Occipital lobe (tissue), 1 donor: ENCODE measurements at regions not wholly inside any gene's neighbourhood (a gene's known extent, or its start where the extent isn't known, plus 50 kb on each side); places are given as distances from the start of the nearest gene placed in this dataset.

Experiments
- DNase-seq: peaks from one replicate; lab custom pipeline; 2025; lab: John Stamatoyannopoulos, UW

- DNase-seq, result no peak
Measured at GRCh38 chr20:10954137-10954840, 280.5 kb upstream of the JAG1 start.

GRCh38 chr20:10954908-10955580 is 281.2 kb upstream of the JAG1 start:
- DNase-seq, result no peak

DNA sequence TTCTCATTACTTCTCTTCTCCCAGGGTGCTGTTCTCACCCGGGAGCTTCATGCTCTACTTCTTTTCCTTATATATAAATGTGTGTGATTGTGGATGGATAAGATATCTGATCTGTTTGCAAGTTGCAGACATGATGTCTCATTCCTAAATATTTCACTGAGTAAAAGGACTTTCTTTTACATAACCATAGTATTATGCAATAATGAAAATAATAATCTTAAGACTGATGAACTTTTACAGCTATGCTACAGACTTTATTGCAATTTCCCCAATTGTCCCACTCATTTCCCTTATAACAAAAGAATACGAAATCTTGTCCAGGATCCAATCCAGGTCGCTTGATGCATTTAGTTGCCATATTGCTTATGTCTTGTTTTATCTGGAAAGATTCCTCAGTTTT is 284.5 kb upstream of the JAG1 start:
- DNase-seq, result no peak

DNA sequence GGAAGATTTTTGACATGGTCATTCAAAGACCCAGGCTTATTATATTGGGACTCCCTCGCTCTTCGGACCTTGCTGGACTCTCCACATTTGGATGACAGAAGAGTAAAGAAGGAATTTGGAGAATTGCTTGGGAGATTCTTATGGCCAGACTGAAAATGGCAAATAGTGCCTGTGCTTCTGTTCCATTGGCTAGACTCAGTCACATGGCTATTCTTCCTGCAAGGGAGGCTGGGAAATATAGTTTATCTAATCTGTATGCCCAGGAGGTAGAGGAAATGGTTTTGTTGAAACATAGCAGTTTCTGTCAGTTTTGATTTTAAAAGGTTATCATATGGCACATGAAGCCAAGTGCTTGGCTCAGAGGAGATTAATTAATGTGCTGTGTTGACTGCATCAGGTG is 286.6 kb upstream of the JAG1 start:
- no peak for DNase-seq

- no peak for DNase-seq
Measured at GRCh38 chr20:10961651-10962288, 288.0 kb upstream of the JAG1 start.

GRCh38 chr20:10962937-10963336 is 289.1 kb upstream of the JAG1 start:
- DNase-seq, result no peak

- DNase-seq, result no peak
Measured at GRCh38 chr20:10963717-10964266, 290.0 kb upstream of the JAG1 start.

- DNase-seq, result no peak
Measured at GRCh38 chr20:10965936-10966470, 292.2 kb upstream of the JAG1 start.

DNA sequence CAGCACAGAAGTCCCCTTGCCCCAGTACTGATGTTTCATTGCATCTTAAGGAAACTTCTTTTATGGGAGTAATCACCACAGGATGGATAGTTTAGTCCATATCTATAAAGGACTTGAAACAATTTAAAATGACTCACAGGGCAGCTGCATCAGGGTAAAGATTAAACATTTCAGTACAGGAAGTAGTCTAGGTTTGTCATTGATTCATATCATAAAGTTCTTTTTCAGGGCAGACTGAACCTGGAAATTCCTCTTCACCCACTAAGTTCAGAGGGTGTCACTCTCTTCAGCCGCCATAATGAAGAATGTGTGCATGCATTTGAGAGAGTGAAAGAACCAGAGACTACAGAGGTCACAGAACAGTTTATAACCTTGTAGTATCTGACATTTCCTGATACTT is 296.3 kb upstream of the JAG1 start:
- DNase-seq, result no peak

DNA sequence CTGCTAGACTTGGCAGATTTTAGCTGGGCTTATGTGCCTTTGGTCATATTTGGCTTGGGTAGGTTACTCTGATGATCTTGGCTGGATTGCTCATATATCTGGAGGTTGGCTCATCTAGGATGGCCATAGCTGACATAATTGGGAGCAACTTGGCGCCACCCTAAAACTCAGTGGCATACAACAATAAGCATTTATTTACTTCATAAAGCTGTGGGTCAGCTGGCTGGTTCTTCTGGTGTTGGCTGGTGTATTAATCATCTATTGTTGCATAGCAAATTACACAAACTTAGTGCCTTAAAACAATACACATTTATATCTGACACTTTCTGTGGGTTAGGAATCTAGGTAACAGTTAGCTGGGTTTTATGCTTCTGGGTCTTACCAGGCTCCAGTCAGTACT is 297.3 kb upstream of the JAG1 start:
- DNase-seq, result no peak

DNA sequence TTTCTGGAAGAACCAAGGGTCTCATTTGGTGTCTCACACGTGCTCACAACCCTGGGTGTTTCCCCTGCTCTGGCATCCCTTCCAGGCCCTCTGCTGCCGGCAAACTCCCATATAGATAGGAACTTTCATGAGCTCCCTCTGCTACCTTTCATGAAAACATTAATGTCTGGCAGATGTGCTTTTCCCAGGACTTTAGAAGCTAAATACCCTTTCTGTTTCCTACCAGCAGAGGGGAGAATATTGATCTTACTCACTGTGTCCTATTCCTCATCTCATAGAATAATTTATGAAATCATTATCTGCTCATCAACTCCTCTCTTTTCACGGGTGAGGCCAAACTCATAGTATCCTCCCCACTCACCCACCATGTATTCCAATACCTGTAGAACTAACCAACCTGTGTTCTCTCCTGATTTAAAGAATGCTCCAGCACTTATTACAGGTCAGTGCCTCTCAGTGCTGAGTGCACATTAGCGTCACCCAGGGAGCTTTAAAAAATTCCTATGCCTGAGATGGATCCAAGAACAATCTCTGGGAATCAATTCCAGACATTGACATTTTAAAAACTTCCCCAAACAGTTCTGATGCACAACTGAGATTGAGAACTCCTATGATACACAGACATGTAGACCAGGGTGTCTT is 298.5 kb upstream of the JAG1 start:
- DNase-seq, result no peak

DNA sequence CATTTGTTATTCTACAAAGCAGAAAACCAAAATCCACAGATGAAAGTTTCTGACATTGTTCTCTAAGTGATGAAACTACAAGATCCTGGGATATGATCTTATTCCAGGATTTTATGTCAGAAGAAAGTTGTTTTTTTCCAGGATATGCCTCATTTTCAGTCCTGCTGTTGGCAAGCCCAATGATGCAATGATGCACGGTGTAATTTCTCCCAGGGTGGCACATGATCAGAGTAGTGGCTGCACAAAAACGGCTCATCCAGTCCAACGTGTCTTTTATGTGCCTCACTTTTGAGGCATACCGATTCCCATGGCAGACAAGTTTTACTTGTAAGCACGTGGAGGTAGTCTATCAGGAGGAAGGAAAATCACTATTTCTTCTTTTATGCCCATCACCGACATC is 302.3 kb upstream of the JAG1 start:
- DNase-seq, result no peak

GRCh38 chr20:10978019-10978702 is 304.4 kb upstream of the JAG1 start:
- DNase-seq, result no peak

DNA sequence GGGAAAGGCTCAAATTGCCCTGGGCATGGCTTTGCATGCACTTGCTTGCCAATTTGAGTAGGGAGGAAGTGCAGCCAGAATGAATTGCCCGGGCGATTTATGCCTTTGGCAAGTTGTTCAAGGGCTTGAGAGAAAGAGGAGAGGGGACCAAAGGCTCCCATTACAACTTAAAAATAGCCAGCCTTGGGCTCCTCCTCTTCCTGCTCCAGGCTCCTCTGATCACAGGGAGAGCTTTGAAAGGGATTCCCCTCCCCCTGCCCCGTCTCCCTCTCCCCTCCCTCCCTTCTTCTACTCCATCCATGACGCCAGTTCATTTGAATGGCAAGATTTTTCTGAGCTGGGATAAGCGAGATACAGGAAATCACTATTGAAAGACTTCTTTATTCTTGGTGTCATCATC is 304.9 kb upstream of the JAG1 start:
- DNase-seq, result no peak

DNA sequence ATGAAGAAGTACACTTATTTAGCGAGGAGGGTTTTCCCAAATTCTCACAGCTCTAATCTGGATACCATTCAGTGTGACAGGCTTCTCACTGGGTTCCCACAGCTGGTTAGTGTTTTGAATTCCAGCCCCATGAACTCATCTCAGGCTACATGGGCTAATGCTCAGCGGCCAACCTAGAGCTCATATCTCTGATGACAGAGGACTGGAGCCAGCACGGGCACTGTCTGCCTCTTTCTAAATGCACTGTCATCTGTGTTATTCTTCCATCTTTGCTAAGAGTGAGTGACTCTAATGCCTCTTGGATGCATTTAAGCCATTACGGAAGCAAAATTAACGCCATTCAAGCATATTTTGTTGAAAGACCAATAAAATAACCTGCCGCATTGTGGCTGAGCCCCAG is 308.9 kb upstream of the JAG1 start:
- DNase-seq, result no peak

GRCh38 chr20:10984294-10984693 is 310.5 kb upstream of the JAG1 start:
- no peak for DNase-seq

DNA sequence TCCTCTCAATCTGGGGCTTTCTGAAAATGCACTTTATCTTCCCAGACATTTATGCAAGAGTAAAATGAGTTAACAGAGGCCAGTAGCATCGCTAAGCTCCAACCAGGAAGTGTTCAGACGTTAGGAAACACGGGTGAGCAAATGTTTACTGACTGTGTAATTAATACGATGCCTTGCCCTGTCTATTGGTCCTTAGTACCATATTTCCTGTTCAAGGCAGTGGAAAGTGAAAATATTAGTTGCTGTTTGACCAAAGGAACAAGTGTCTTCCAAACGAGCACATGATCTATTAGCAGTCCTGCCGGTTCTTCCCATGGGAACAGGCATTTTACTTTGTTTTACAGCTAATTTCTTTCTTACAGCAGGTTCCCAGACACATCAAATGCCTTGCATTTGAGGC is 311.1 kb upstream of the JAG1 start:
- no peak for DNase-seq

DNA sequence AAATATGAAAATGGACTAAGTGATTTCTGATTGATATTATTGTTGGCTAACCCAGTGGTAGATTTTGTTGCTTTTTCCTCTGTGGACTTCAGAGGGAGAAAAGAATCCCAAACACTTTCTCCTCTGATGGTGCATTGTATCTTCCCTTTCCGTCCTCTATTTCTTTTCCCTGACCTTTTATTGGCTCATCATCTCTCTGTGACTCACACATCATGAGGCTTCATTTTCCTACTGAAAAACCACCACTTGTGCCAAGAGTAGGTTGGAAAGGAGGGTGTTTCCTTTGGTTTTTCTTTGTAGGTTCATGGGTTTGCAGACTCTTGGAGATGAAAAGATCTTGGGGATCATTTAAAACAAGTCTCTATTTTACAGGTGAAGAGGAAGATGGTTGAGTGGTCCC is 311.7 kb upstream of the JAG1 start:
- no peak for DNase-seq

GRCh38 chr20:10986586-10986985 is 312.8 kb upstream of the JAG1 start:
- DNase-seq, result no peak

DNA sequence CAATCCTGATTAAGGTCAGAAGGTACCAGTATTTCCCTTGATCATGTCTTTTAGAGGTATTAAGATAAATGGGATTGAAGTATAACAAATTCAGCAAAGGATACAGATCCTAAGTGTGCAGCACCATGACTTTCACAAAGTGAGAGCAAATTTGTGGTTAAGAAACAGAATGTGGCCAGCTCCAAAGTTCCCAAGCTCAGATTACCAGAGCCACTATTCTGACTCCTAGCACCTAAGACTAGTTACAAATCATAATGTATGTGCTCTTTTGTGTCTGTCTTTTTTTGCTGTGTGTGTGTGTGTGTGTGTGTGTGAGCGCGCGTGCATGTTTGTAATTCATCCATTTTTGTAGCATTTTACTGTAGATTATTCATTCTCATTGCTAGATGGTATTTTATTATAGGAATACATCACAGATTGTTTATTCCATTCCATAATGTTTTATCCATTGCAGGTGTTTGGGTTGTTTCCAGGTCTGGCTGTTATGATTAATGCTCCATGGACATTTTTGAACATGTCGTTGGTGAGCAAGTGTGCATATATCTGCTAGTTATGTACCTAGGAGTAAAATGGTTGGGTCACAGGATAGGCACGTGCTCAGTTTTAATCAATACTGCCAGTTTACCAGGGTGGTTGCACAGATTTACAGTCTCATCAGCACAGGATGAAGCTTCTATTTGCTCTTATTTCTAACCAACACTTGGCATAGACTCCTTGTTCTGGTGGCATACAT is 314.0 kb upstream of the JAG1 start:
- DNase-seq, result no peak
